ENCODE measurements at regions not wholly inside any gene's neighbourhood (a gene's known extent, or its start where the extent isn't known, plus 50 kb on each side); places are given as distances from the start of the nearest gene placed in this dataset.

DNA sequence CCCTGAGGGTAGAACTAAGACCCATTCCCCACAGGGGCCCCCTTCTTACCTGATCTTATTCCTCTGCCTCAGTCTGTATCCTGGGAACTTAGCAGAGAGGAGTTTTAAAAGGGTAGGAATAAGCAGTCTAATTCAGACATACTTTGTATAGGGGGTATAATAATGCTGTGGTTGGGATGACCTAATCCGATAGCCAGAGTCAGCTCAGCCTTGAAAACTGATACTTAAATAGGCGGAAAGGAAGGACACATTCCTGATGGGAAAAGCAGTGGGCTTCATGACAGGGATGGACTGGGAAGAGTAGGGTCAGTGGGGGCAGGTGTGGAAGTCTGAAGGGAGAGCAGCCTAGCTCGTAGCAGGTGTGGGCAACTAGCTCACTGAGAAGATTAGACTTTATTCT lies 52.2 kb upstream of the TESK1 start:
- TF ChIP-seq, protein P1, sequence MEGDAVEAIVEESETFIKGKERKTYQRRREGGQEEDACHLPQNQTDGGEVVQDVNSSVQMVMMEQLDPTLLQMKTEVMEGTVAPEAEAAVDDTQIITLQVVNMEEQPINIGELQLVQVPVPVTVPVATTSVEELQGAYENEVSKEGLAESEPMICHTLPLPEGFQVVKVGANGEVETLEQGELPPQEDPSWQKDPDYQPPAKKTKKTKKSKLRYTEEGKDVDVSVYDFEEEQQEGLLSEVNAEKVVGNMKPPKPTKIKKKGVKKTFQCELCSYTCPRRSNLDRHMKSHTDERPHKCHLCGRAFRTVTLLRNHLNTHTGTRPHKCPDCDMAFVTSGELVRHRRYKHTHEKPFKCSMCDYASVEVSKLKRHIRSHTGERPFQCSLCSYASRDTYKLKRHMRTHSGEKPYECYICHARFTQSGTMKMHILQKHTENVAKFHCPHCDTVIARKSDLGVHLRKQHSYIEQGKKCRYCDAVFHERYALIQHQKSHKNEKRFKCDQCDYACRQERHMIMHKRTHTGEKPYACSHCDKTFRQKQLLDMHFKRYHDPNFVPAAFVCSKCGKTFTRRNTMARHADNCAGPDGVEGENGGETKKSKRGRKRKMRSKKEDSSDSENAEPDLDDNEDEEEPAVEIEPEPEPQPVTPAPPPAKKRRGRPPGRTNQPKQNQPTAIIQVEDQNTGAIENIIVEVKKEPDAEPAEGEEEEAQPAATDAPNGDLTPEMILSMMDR (IDR thresholded peaks at IDR 0.05) = no peak
- no peak for TF ChIP-seq POLR2A (IDR thresholded peaks at IDR 0.05)
